IPS-20b (cell line): ENCODE measurements at regions not wholly inside any gene's neighbourhood (a gene's known extent, or its start where the extent isn't known, plus 50 kb on each side); places are given as distances from the start of the nearest gene placed in this dataset.
"Not testable (repeated sequence)": the region's sequence is repeated elsewhere in the genome, so short reads cannot be mapped to it uniquely, and the experiment has no call there.

ENCODE experiments used
- H3K27ac ChIP-seq: one replicate; pipeline ENCODE4 v1.5.1; 2013; ENCODE audit warnings: low read length
- H3K27me3 ChIP-seq: 2 replicates; pipeline ENCODE4 v1.6.1; 2013; ENCODE audit warnings: mild to moderate bottlenecking, low read length, inconsistent platforms; ENCODE audit not compliant: insufficient read depth
- H3K36me3 ChIP-seq: 2 replicates; pipeline ENCODE4 v1.6.1; 2013; ENCODE audit warnings: low read depth, mild to moderate bottlenecking, inconsistent platforms, low read length, moderate library complexity; ENCODE audit not compliant: insufficient read depth
- H3K4me1 ChIP-seq: 2 replicates; pipeline ENCODE4 v1.6.1; 2013; ENCODE audit warnings: mild to moderate bottlenecking, control low read depth, inconsistent platforms, low read length, moderate library complexity; ENCODE audit not compliant: insufficient read depth
- H3K4me3 ChIP-seq: 2 replicates; pipeline ENCODE4 v1.5.1; 2013; ENCODE audit warnings: mild to moderate bottlenecking, low read length, inconsistent platforms
- H3K9ac ChIP-seq: 2 replicates; pipeline ENCODE4 v1.6.1; 2013; ENCODE audit warnings: low read depth, mild to moderate bottlenecking, inconsistent platforms, low read length, moderate library complexity
- H3K9me3 ChIP-seq: 2 replicates; pipeline ENCODE4 v1.6.1; 2013; ENCODE audit warnings: mild to moderate bottlenecking, low read depth, low read length, inconsistent platforms; ENCODE audit not compliant: insufficient read depth

DNA sequence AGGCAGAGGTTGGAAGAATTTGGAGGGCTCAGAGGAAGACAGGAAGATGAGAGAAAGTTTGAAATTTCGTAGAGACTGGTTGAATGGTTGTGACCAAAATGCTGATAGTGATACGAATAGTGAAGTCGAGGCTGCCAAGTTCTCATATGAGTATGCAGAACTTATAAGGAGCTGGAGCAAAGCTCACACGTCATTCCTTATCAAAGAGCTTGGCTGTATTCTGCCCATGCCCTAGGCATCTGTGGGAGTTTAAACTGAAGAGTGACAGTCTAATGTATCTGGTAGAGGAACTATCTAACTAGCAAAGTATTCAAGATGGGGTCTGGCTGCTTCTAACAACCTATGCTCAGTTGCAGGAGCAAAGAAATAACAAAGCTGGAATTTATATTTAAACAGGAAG, 102.1 kb downstream of the PCDH18 start:
- no peaks in the 10 kb centered on the region for H3K9me3 ChIP-seq
- H3K27me3 ChIP-seq: no peaks in the 10 kb centered on the region
- no peaks in the 10 kb centered on the region for H3K36me3 ChIP-seq
- no peaks in the 10 kb centered on the region for H3K4me1 ChIP-seq
- no peak overlapping the region for H3K27ac ChIP-seq
- H3K4me3 ChIP-seq: no peak overlapping the region
- no peak overlapping the region for H3K9ac ChIP-seq

GRCh38 chr4:137427411-137427810, 104.9 kb downstream of the PCDH18 start:
- no peak overlapping the region for H3K9ac ChIP-seq
- H3K27ac ChIP-seq: no peak overlapping the region
- no peaks in the 10 kb centered on the region for H3K27me3 ChIP-seq
- no peak overlapping the region for H3K4me3 ChIP-seq
- no peaks in the 10 kb centered on the region for H3K9me3 ChIP-seq
- no peaks in the 10 kb centered on the region for H3K4me1 ChIP-seq
- H3K36me3 ChIP-seq: no peaks in the 10 kb centered on the region

DNA sequence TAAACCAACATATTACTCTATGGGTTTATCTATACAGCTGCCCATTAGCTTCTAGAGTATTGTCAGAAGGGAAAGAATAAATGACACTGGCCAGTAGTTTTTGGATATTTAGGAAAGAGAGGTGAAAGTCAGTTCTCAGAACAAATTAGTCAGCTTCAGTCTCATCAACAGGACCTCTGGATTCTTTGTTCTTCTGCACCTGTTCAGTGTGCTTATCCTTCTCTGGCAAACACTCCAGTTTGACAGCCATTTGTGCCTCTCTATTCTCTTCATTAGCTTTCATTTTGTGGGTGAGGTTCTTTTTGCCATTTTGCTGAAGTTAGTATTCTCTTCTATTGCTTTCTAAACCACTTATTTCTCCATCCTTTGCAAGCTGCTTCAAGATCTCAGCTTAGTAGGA, 107.0 kb downstream of the PCDH18 start:
- Histone ChIP-seq H3K4me1 (no peaks in the 10 kb centered on the region), H3K36me3 (no peaks in the 10 kb centered on the region), H3K27ac (no peak overlapping the region), H3K4me3 (no peak overlapping the region), H3K9ac (no peak overlapping the region), H3K27me3 (no peaks in the 10 kb centered on the region), H3K9me3 (no peaks in the 10 kb centered on the region)

- no peaks in the 10 kb centered on the region for H3K9me3 ChIP-seq
- H3K9ac ChIP-seq: no peak overlapping the region
- no peak overlapping the region for H3K4me3 ChIP-seq
- H3K27ac ChIP-seq: no peak overlapping the region
- no peaks in the 10 kb centered on the region for H3K4me1 ChIP-seq
- H3K36me3 ChIP-seq: no peaks in the 10 kb centered on the region
- H3K27me3 ChIP-seq: no peaks in the 10 kb centered on the region
Measured at GRCh38 chr4:137422666-137423065, 109.6 kb downstream of the PCDH18 start.

DNA sequence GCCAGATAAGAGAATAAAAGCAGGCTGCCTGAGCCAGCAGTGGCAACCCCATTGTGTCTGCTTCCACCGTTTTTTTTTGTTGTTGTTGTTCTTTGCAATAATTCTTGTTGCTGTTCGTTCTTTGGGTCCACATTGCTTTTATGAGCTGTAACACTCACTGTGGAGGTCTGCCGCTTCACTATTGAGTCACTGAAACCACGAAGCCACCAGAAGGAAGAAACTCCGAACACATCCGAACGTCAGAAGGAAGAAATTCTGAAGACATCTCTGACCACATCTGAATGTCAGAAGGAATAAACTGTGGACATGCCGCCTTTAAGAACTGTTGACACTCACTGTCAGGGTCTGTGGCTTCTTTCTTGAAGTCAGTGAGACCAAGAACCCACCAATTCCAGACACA, 110.5 kb downstream of the PCDH18 start:
- Histone ChIP-seq H3K4me3 (no peak overlapping the region), H3K27ac (no peak overlapping the region), H3K9ac (no peak overlapping the region), H3K9me3 (no peaks in the 10 kb centered on the region), H3K4me1 (no peaks in the 10 kb centered on the region), H3K36me3 (no peaks in the 10 kb centered on the region), H3K27me3 (no peaks in the 10 kb centered on the region)

- Histone ChIP-seq H3K36me3 (no peaks in the 10 kb centered on the region), H3K9me3 (no peaks in the 10 kb centered on the region), H3K27ac (no peak overlapping the region), H3K4me3 (no peak overlapping the region), H3K4me1 (no peaks in the 10 kb centered on the region), H3K27me3 (no peaks in the 10 kb centered on the region), H3K9ac (no peak overlapping the region)
Measured at GRCh38 chr4:137420901-137421396, 111.3 kb downstream of the PCDH18 start.

- Histone ChIP-seq H3K27ac (no peak overlapping the region), H3K27me3 (no peaks in the 10 kb centered on the region), H3K9me3 (no peaks in the 10 kb centered on the region), H3K4me1 (no peaks in the 10 kb centered on the region), H3K9ac (no peak overlapping the region), H3K4me3 (no peak overlapping the region), H3K36me3 (no peaks in the 10 kb centered on the region)
Measured at GRCh38 chr4:137417676-137418075, 114.6 kb downstream of the PCDH18 start.

DNA sequence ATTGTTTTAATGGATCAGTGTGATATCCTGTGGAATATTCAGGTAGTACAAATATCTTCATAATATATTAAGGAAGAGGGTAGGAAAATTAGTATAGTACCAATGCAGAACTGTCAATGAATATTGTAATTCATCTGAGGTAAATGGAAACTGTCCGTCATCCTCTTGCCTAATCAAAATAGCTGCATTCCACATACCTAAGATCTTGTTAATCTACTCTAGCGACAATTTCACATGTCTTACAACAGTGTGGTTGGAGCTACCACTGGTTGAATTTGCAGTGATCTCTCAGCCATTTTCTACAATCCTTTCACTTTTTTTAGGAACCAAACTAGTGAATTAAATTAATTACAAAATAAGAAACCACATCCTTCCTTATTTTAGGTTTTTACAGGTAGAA, 117.5 kb downstream of the PCDH18 start:
- Histone ChIP-seq H3K4me3 (no peak overlapping the region), H3K4me1 (no peaks in the 10 kb centered on the region), H3K9ac (no peak overlapping the region), H3K27ac (no peak overlapping the region), H3K36me3 (no peaks in the 10 kb centered on the region), H3K9me3 (no peaks in the 10 kb centered on the region), H3K27me3 (no peaks in the 10 kb centered on the region)

- Histone ChIP-seq H3K9me3 (no peaks in the 10 kb centered on the region), H3K27me3 (no peaks in the 10 kb centered on the region), H3K36me3 (no peaks in the 10 kb centered on the region), H3K4me1 (no peaks in the 10 kb centered on the region), H3K27ac (no peak overlapping the region), H3K9ac (no peak overlapping the region), H3K4me3 (no peak overlapping the region)
Measured at GRCh38 chr4:137408527-137409177, 123.6 kb downstream of the PCDH18 start.

- H3K4me3 ChIP-seq, H3K9ac ChIP-seq, H3K27me3 ChIP-seq, H3K36me3 ChIP-seq, H3K4me1 ChIP-seq, H3K9me3 ChIP-seq, H3K27ac ChIP-seq: not testable (repeated sequence)
Measured at GRCh38 chr4:137405833-137406232, 126.5 kb downstream of the PCDH18 start.

DNA sequence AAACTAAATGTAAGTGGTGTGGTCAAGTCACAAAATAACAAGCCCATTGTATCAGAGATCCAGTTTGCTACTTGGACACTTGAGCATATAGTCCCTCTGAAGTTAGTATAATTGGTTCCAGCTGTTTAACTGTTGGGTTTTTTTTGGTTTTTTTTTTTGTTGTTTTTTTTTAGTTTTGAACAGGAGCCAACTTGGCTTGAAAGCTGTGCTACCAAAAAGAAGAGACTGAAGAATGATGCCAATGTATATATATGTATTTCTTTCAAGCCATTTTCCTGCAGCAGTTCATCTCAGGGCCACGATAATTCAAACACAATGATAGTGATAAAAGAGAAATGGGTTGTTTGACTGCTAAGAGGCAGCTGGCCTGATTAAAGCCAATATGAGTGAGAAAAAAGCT, 138.3 kb downstream of the PCDH18 start:
- Histone ChIP-seq H3K27me3 (no peaks in the 10 kb centered on the region), H3K9me3 (no peaks in the 10 kb centered on the region), H3K4me3 (no peak overlapping the region), H3K9ac (no peak overlapping the region), H3K4me1 (no peaks in the 10 kb centered on the region), H3K36me3 (no peaks in the 10 kb centered on the region), H3K27ac (no peak overlapping the region)

DNA sequence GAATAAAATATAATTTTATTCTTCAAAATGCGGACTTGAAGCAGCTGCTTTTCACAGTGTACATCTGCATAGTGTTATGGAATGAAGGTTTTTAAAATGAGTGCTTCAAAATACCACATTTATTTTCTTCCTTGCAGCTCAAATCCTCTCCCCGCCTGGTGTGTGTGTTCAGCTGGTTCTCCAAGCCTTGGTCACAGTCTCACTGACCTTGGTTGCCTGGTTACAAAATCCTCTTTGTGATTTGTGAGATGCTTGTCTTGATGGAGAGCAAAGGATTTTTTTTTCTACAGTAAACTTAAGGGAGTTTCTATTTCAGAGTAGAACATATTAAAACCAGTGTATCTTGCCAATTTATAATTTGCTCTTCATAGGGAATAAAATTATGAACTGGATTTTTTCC, 139.2 kb downstream of the PCDH18 start:
- Histone ChIP-seq H3K9me3 (no peaks in the 10 kb centered on the region), H3K9ac (no peak overlapping the region), H3K4me3 (no peak overlapping the region), H3K27me3 (no peaks in the 10 kb centered on the region), H3K36me3 (no peaks in the 10 kb centered on the region), H3K4me1 (no peaks in the 10 kb centered on the region), H3K27ac (no peak overlapping the region)
